Heart left ventricle (tissue), 13 donors: ENCODE measurements at regions not wholly inside any gene's neighbourhood (a gene's known extent, or its start where the extent isn't known, plus 50 kb on each side); places are given as distances from the start of the nearest gene placed in this dataset.

Experiments used
- CTCF ChIP-seq, 12 donors: fragments of 200-600 bp; sonication (generic) in 4 of 12; IDR thresholded peaks; one replicate each; pipeline versions ENCODE4 v1.5.0 to v1.8.0; 2018 to 2022; ENCODE audit warnings: antibody characterized with exemption in 12 of 12, mild to moderate bottlenecking in 5 of 12
- POLR2A ChIP-seq, 2 donors: fragments of 450-650 bp; IDR thresholded peaks; one replicate each; pipeline ENCODE4 v1.6.1; 2017; ENCODE audit warnings: antibody characterized with exemption in 2 of 2, mild to moderate bottlenecking in 2 of 2, moderate library complexity in 2 of 2
- donor health status: ischemic (EF 13 %, LVEDD 7.1; RV severe dilation, severe dysfunction).
- donor health status: DM: no; HTN: yes; CAD: no.
- donor health status: DM: no; HTN: no; CAD: no.
- donor health status: ischemic (EF 25% LVEDD 6.9; RV normal size, moderate dysfunction).
- donor health status: ischemic (EF 25% LVEDD 5.7; RV mildly dilated, moderate dysfunction).
- donor health status: ischemic (EF 35%, LVEDD 5.7; RV mildly dilated, moderate dysfunction).
- donor health status: nonischemic (EF 11% LVEDD 7.7; RV severe dilation, severe dysfunction).
- donor health status: DM: yes; HTN: yes; CAD: no.
- donor health status: PGD.
- donor health status: ischemic (EF 29% LVEDD 5.4; RV normal size, mild dysfunction).
- donor health status: nonischemic (EF 23%, LVEDD 6.1; RV moderate dilation, normal function).

DNA sequence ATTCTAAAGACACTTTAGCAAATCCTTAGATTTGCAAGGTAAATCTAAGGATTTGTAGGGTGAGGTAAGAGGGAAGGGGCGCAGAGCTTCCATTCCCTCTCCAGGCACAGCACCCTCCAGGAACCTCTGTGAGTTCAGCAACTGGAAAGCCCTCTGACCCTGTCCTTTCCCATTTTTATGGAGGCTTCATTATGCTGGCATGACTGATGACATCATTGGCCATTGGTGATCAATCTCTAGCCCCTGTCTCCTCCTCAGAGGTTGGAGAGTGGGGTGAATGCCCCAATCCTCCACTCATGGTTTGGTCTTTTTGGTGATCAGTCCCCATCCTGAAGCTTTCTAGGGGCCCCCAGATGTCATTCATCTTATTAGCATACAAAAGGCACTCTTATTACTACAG, 187.8 kb downstream of the TSN start:
- TF ChIP-seq POLR2A (IDR thresholded peaks at IDR 0.05) (no peak), CTCF (IDR thresholded peaks at IDR 0.05) (no peak)
